ENCODE measurements at regions not wholly inside any gene's neighbourhood (a gene's known extent, or its start where the extent isn't known, plus 50 kb on each side); places are given as distances from the start of the nearest gene placed in this dataset.

- TF ChIP-seq ARID4B (CRISPR knock-in tag; IDR thresholded peaks at IDR 0.05; ENCODE audit: borderline replicate concordance) (no peak), SP1 (CRISPR knock-in tag; conservative IDR thresholded peaks at IDR 0.05) (no peak), E2F4 (CRISPR knock-in tag; IDR thresholded peaks at IDR 0.05; ENCODE audit: borderline replicate concordance, low read depth) (no peak), ZBTB43 (CRISPR knock-in tag; IDR thresholded peaks at IDR 0.05) (no peak)
Measured at GRCh38 chr4:185895866-185896265, 83.9 kb upstream of the SORBS2 start (continued).

- DNase-seq (ENCODE audit: low spot score), result no peak
- Mint-ChIP-seq H3K4me3 (no peak overlapping the region), H3K27me3 (ENCODE audit: low read depth) (no peaks in the 10 kb centered on the region), H3K9me3 (peaks cover 21% of the 10 kb centered on the region), H3K27ac (no peak overlapping the region), H3K4me1 (peaks cover 18% of the 10 kb centered on the region), H3K36me3 (peaks cover 19% of the 10 kb centered on the region)
- no peak for TF ChIP-seq ATF6 (CRISPR knock-in tag; IDR thresholded peaks at IDR 0.05)
- TF ChIP-seq MXD4 (CRISPR knock-in tag; IDR thresholded peaks at IDR 0.05; ENCODE audit: borderline replicate concordance), result no peak
- TF ChIP-seq IRF2 (CRISPR knock-in tag; IDR thresholded peaks at IDR 0.05; ENCODE audit: borderline replicate concordance, low read depth), result no peak
- TF ChIP-seq GABPB1 (CRISPR knock-in tag; IDR thresholded peaks at IDR 0.05), result no peak
- no peak for TF ChIP-seq TEAD4 (CRISPR knock-in tag; IDR thresholded peaks at IDR 0.05)
- TF ChIP-seq AR (CRISPR knock-in tag; IDR thresholded peaks at IDR 0.05), result no peak
- TF ChIP-seq ZBTB21 (CRISPR knock-in tag; IDR thresholded peaks at IDR 0.05; ENCODE audit: borderline replicate concordance), result no peak
- no peak for TF ChIP-seq CREB1 (CRISPR knock-in tag; IDR thresholded peaks at IDR 0.05)
- POLR2A ChIA-PET, result no interaction called here
- CTCF ChIA-PET, result interaction anchor here (0.6 to 1.0 kb wide), 4 partner anchors 124 to 384 kb away, joined by 3 to 4 read pairs (median 4); no protein-coding TSS in a partner anchor
- ATAC-seq, result no peak
Measured at GRCh38 chr4:185896817-185897488, 85.0 kb upstream of the SORBS2 start.
